ENCODE measurements at regions not wholly inside any gene's neighbourhood (a gene's known extent, or its start where the extent isn't known, plus 50 kb on each side); places are given as distances from the start of the nearest gene placed in this dataset.

DNA sequence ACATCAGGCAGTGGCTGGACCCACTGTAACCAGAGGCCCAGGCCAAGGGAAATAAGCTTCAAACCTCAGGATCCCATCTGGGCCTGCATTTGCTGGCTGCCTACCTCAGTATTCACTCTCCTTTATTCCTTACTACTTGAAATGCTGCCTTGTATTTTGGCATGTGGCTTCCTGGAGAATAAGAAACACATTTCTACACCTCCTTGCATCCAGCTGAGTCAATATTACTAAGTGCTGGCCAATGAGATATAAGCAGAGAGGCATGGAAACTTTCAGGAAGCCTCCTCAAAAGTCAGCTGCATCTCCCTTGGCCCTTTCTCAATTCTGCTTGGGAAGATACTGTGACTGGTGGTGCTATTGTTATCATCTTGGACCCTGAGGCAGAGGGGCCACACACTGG, 59.8 kb upstream of the RELL1 start:
- no peak overlapping the region for H3K27ac Mint-ChIP-seq
- no peak overlapping the region for H3K4me3 Mint-ChIP-seq
- TF ChIP-seq, protein P1, sequence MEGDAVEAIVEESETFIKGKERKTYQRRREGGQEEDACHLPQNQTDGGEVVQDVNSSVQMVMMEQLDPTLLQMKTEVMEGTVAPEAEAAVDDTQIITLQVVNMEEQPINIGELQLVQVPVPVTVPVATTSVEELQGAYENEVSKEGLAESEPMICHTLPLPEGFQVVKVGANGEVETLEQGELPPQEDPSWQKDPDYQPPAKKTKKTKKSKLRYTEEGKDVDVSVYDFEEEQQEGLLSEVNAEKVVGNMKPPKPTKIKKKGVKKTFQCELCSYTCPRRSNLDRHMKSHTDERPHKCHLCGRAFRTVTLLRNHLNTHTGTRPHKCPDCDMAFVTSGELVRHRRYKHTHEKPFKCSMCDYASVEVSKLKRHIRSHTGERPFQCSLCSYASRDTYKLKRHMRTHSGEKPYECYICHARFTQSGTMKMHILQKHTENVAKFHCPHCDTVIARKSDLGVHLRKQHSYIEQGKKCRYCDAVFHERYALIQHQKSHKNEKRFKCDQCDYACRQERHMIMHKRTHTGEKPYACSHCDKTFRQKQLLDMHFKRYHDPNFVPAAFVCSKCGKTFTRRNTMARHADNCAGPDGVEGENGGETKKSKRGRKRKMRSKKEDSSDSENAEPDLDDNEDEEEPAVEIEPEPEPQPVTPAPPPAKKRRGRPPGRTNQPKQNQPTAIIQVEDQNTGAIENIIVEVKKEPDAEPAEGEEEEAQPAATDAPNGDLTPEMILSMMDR (conservative IDR thresholded peaks at IDR 0.05), result no peak
- H3K36me3 Mint-ChIP-seq (ENCODE audit: low read depth), result no peaks in the 10 kb centered on the region
- H3K9me3 Mint-ChIP-seq, result no peaks in the 10 kb centered on the region
- Histone ChIP-seq H3K36me3 (ENCODE audit: control insufficient read depth, insufficient read depth, low read length) (no peaks in the 10 kb centered on the region), H3K4me3 (ENCODE audit: low read length) (no peak overlapping the region), H3K4me1 (ENCODE audit: control insufficient read depth, insufficient read depth, low read length) (no peaks in the 10 kb centered on the region), H3K9me3 (ENCODE audit: control insufficient read depth, low read length) (no peaks in the 10 kb centered on the region), H3K27ac (ENCODE audit: low read depth, low read length) (no peak overlapping the region), H3K9ac (ENCODE audit: extremely low read depth, low read length, poor library complexity, severe bottlenecking) (no peak overlapping the region), H3K27me3 (ENCODE audit: control insufficient read depth, insufficient read depth, low read length, poor library complexity, severe bottlenecking) (no peaks in the 10 kb centered on the region)
- H3K27me3 Mint-ChIP-seq (ENCODE audit: insufficient read depth), result no peaks in the 10 kb centered on the region
- H3K4me1 Mint-ChIP-seq, result no peaks in the 10 kb centered on the region
- DNase-seq, result no peak

DNA sequence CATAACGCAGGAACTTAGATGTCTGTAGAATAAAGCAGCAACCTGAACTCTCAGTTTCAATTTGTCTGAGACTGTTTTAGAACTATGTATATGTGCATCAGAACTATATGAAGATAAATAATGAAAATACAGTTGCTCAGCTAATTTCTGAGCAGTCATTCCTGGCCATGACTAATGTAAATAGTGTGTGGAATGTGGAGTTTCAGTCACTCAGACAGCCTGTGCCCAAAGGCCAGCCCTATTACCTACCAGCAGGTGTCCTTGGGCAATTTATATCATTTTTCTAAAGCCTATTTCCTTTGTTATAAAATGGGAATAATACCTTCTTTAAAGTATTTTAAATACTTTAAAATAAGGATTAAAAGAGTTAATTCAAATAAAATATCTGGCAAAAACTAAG, 56.0 kb upstream of the RELL1 start:
- no peak overlapping the region for H3K9ac ChIP-seq (ENCODE audit: extremely low read depth, low read length, poor library complexity, severe bottlenecking)
- no peak overlapping the region for H3K4me3 ChIP-seq (ENCODE audit: low read length)
- no peak overlapping the region for H3K27ac ChIP-seq (ENCODE audit: low read depth, low read length)
- H3K4me1 ChIP-seq (ENCODE audit: control insufficient read depth, insufficient read depth, low read length), result no peaks in the 10 kb centered on the region
- no peak for DNase-seq
- 88 to 94% methylated on average over 1 of the region's 1 CpG for WGBS, 2 experiments (ENCODE audit: insufficient coverage in 1 of 2, insufficient read length in 1 of 2)
- H3K9me3 ChIP-seq (ENCODE audit: control insufficient read depth, low read length), result no peaks in the 10 kb centered on the region
- no peaks in the 10 kb centered on the region for H3K27me3 ChIP-seq (ENCODE audit: control insufficient read depth, insufficient read depth, low read length, poor library complexity, severe bottlenecking)
- Mint-ChIP-seq H3K27ac (no peak overlapping the region), H3K4me1 (no peaks in the 10 kb centered on the region), H3K4me3 (no peak overlapping the region), H3K36me3 (ENCODE audit: low read depth) (no peaks in the 10 kb centered on the region), H3K27me3 (ENCODE audit: insufficient read depth) (no peaks in the 10 kb centered on the region), H3K9me3 (no peaks in the 10 kb centered on the region)
- no peaks in the 10 kb centered on the region for H3K36me3 ChIP-seq (ENCODE audit: control insufficient read depth, insufficient read depth, low read length)
- TF ChIP-seq, protein P1 (conservative IDR thresholded peaks at IDR 0.05), result peak; percentile 36

DNA sequence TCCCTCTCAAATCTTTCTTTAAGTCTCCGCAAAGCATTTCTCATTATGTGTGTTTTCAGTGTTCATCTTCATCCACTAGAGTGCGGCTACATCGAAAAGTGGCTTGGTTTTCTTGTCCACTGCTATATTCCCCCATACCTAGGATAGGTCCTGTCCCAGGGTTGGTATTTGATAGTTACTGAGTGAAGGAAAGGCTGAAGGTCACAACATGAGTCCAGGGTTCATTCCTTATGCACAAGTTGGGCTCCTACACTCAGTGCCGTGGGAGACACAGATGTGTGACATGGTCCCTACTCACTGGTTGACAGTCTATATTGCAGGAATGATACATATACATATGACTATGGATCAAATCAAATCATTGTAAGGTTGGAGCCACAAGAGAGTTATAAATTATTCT, 55.4 kb upstream of the RELL1 start:
- no peaks in the 10 kb centered on the region for H3K9me3 ChIP-seq (ENCODE audit: control insufficient read depth, low read length)
- 95 to 97% methylated on average over 3 to 4 of the region's 4 CpGs for WGBS, 2 experiments (ENCODE audit: insufficient coverage in 1 of 2, insufficient read length in 1 of 2)
- Mint-ChIP-seq H3K9me3 (no peaks in the 10 kb centered on the region), H3K27me3 (ENCODE audit: insufficient read depth) (no peaks in the 10 kb centered on the region), H3K4me1 (no peaks in the 10 kb centered on the region), H3K36me3 (ENCODE audit: low read depth) (no peaks in the 10 kb centered on the region), H3K27ac (no peak overlapping the region), H3K4me3 (no peak overlapping the region)
- H3K4me1 ChIP-seq (ENCODE audit: control insufficient read depth, insufficient read depth, low read length), result no peaks in the 10 kb centered on the region
- H3K36me3 ChIP-seq (ENCODE audit: control insufficient read depth, insufficient read depth, low read length), result no peaks in the 10 kb centered on the region
- no peak overlapping the region for H3K4me3 ChIP-seq (ENCODE audit: low read length)
- TF ChIP-seq, protein P1 (conservative IDR thresholded peaks at IDR 0.05), result no peak
- no peak for DNase-seq
- no peaks in the 10 kb centered on the region for H3K27me3 ChIP-seq (ENCODE audit: control insufficient read depth, insufficient read depth, low read length, poor library complexity, severe bottlenecking)
- H3K9ac ChIP-seq (ENCODE audit: extremely low read depth, low read length, poor library complexity, severe bottlenecking), result no peak overlapping the region
- H3K27ac ChIP-seq (ENCODE audit: low read depth, low read length), result no peak overlapping the region
